HG03457 (cell line): ENCODE measurements at regions not wholly inside any gene's neighbourhood (a gene's known extent, or its start where the extent isn't known, plus 50 kb on each side); places are given as distances from the start of the nearest gene placed in this dataset.

Experiments
- ATAC-seq: cut with Tn5 transposase; IDR thresholded peaks from one replicate; pipeline ENCODE4 v1.9.1; 2021; ENCODE audit warnings: moderate number of reproducible peaks; ENCODE audit not compliant: unreplicated experiment

DNA sequence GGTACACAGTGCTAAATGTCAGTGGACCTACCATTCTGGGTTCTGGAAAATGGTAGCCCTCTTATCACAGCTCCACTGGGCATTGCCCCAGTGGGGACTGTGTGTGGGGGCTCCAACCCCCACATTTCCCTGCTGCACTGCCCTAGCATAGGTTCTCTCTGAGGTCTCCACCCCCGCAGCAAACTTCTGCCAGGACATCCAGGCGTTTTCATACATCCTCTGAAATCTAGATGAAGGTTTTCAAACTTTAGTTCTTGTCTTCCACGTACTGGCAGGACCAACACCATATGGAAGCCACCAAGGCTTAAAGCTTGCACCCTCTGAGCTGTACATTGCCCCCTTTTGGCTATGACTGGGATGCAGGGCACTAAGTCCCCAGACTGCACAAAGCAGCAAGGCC, 788.2 kb upstream of the ALCAM start:
- ATAC-seq, result no peak

DNA sequence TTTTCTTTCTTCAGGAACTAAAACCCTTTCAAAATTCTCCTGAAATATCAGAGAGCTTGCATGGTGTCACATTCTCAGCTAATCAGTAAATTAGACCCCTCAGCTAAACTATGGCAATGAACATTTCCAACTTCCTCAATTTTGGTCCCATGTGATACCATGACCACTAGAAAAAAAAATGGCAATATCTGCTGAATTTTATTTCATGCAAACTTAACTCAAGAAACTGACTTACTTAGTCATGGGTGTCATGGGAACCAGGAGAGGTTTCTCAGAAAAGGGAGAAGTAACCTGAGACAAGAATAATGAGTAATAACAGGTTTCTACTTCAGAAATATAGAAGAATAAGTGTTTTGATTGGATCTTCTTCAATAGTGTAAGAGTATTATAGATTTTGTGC, 784.6 kb upstream of the ALCAM start:
- ATAC-seq, result no peak

DNA sequence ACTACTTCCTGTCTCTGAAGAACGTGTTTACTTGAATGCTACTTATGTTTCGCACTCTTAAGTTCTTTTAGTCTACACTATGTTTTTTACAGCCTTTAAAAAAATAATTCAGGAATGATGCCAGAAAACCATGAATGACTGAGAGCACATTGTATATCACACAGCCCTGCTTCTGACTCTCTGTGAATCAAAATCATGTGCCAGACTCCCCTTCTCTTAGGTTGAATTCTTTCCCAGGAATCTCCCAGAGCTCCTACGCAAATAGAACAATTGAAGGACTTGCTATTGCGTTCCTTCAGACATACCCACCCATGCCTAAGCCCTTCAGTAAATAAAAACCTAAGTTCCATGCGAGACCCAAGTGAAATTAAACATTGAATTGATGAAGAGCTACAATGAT, 782.0 kb upstream of the ALCAM start:
- no peak for ATAC-seq

DNA sequence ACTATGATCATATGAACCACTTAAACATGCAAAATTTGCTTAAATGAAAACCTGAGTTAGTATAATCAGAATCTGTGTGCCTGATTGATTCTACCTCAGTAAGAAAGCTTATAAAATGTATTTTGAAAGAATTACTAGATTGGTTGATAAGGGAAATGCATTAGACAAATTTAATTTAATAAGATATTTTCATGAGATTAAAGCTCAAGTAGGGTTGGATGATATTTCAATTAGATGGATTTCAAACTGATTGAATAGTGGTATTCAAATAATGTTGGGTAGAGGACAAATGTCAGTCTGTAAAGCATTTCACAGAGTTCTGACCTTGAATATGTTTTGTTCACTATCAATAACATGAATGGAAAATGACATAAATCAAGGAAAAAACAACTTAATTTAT, 780.4 kb upstream of the ALCAM start:
- no peak for ATAC-seq

DNA sequence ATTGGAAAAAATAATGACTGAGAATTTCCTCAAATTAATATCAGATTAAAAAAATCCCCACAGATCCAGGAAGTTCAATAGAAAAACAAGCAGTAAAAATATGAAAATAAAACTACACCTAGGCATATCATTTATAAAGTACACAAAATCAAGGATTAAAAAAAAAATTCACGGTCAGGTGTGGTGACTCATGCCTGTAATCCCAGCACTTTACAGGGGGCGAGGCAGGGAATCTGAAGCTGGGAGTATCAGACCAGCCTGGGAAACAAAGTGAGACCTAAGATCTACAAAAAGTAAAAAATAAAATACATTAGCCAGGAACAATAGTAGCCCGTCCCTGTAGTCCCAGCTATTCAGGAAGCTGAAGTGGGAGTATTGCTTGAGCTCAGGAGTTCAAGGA, 778.3 kb upstream of the ALCAM start:
- no peak for ATAC-seq

DNA sequence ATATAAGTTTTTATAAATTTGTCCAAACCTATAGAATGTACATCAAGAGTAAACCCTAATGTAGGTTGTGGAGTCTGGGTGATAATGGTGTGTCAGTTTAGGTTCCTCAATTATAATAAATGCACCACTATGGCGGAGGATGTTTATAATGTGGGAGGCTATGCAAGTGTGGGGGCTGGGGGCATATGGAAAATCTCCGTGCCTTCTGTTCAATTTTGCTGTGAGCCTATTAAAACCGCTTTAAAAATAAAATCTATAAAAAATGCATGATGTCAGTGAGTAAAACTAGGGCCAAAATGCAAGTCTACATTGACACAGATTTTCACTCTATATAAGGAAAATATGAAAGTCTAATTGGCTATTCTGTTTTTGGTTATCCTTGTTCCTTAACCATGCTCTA, 774.9 kb upstream of the ALCAM start:
- no peak for ATAC-seq

DNA sequence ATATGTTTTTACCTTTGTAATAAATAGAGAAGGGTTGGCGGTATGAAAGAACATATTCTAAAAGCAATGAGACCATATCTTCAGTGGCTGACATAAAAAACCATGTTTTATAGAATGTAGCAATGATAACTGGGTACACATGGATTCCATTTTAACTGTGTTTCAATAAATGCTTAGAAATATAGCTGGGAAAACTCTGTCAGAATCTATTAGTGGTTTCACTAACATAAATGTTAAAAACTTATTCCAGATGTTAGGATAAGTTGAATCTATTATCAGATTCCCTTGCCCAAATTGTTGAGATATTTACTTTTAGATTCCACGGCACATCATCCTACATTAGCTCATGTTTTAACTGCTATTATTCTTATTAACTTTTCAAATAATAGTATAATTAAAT, 772.2 kb upstream of the ALCAM start:
- no peak for ATAC-seq

DNA sequence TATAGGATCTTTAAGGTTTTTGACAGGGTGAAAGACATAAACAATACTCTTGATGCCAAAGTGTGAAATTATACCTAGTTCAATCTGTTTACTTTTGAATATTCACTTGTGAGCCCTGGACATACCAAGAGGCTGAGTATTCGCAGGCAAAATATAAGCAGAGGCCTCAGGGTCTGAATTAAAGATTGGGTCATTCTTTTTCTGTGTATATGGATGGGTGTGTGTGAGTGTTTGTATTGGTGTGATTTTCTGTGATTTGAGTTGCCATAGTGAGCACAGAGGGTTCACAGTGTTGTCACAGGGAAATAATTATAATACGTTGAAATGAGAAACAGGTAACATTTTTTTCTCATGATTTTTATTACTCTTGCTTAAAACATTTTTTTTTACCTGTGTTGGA, 770.7 kb upstream of the ALCAM start:
- no peak for ATAC-seq

DNA sequence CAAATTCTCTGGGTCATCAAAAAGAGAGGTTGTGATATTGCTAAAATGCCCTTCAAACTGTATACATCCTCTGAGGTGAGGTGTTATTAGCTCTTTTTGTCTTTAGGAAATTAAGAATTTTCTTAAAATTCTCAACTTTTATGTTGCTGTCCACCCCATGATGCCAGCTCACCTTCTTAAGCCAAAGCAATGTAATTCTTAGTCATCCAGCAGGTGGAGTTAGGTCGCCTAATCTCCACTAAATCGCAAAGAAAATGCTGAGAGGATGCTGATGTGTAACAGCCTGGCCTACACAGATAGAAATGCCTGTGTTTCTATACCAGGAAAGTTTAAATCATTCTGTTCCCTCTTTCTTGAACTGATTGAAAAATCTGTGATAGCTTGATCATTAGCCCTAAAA, 770.2 kb upstream of the ALCAM start:
- no peak for ATAC-seq

DNA sequence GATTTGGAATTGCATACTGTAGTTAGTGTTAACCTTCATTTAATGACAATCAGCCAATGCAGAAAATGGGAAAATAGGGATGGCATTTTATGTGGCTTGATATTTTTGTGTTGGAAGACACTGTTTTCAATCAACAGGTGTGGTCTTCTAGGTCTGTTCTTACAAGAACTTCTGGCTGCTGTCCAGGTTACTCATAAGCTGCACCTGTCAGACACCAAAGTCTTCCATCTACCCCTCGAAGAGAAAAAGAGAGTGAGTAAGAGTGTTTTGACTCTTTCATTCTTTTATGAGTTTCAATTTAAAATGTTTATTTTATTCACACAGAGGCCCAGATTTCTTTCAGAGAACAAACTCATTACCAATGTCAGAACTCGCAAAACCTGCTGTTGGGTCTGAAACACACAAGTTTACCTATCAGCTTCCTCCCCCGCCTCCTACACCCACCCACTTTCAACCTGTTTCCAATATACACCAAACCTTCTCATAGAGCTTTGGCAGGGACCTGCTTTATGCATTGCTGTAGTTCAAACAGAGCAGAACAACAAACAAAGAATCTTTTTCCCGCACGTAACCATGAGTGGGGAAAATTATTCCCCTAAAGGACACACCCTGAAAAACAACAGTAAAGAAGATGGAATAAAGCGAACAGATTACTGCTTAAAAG, 767.7 kb upstream of the ALCAM start:
- no peak for ATAC-seq

DNA sequence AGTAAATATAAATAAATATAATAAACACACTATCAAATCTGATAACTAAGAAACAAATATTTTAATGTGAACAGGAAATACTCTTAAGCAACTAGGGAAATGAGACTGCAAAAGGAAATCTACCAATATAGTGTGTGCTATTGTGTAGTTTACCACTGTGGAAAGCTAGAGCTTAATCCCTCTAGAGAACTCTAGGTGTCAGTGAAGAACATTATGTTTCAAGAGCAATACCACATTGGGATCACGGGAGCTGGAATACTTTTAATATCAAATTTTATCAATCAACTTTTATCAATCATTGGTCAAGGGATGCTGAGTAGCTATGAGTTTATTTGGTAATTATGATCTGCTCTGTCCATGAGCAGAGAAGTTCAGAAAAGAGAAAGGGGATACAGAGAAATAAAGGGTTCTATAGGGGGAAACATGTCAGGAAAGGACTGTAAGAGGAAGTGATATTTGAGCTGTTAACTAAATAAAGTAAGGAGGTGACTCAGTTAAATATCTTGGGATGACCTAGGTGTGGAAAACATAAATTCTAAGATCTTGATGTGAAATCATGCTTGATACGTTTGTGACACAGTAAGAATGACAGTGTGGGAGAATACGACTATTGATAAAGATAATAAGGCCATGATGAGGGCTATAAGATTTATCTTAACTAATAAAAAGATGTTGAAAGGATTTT, 762.2 kb upstream of the ALCAM start:
- no peak for ATAC-seq

DNA sequence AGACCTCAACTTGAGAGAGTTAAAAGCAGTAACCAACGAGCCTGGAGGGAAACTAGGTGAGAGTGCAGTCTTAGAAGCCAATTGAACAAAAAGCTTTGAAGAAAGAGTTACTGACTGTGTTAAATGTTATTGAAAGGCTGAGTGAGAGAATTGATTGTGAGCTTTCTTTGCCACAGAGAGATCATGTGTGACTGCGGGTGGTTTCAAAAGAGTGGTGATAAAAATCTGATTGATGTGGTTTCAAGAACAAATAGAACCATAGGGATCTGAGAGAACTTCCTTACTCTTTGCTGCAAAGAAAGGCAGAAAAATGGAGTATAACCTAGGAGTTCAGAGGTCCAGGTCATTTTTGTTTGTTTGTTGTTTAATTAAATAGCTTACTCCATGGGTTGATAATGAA, 759.9 kb upstream of the ALCAM start:
- no peak for ATAC-seq

DNA sequence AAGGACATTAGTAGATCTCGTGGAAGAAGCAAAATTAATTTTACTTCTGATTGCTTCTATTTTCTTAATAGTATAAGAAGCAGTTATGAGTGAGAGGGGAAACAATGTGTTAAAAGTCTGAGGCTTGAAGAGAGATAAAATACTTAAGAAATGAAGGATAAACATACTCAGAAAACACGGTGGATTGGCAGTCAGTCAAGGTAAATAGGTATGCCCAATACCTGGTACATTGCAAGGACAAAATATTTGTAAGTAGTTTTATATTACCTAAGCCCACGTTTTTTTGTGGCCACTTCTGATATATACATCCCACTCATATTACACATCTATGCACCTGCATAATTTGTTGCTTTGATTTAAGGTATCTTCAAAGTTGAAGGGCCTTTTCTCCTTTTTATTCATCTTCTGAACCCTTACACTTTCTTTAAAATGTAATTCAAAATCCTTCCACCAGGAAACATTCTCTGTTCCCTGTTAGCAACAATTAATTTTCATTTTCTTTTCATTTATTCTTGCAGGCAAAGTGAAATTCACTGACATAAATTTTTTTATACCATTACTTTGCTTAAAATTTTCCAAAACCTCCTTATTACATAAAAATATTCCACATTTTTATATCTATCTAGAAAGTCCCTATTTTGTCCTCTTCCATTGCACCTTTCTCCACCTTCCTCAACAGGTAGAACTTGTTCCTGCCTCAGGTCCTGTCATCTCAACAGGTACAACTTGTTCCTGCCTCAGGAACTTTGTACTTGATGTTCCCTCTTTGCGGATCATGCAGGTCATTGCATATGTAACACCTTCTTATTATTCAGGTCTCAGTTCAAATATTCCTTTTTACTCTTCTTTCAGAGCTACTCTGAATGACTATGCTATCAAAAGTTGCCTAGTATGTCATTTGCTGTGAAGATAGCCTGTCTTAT, 755.7 kb upstream of the ALCAM start:
- no peak for ATAC-seq

DNA sequence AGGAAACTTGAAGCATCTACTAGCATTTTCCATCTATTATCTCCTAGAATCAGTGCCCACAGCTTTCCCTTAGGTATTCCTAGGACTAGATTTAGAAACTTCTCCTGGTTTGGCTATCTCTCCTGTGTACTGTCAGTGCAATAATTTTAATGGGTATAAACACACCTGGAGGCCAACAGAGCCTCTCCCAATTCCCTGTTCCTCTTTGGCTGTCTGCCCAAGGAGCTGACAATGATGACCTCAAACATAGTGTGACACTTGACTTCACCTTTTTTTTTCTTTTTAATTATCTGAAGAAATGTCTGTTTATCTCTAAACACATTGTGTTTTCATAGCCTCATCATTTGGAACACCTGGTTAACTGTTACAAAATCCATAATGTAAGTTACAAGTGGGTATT, 754.5 kb upstream of the ALCAM start:
- no peak for ATAC-seq

DNA sequence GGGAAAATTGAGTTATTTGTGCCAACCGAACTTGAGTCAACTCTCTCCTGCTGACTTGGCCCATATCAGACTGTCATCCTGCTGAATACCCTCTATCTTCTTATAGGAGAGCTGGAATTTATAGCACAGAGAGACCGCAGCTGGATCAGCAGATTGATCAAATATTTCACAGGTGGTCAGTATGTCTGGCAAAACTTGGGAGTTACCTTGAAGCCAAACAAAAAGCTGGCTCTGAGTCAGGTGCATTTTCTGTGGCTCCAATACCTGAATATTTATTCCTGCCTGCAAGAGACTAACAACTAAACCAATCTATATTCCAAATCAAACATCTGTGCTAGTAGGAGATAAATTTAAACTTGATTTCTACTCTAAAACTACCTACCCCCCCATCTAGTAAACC, 752.1 kb upstream of the ALCAM start:
- no peak for ATAC-seq

DNA sequence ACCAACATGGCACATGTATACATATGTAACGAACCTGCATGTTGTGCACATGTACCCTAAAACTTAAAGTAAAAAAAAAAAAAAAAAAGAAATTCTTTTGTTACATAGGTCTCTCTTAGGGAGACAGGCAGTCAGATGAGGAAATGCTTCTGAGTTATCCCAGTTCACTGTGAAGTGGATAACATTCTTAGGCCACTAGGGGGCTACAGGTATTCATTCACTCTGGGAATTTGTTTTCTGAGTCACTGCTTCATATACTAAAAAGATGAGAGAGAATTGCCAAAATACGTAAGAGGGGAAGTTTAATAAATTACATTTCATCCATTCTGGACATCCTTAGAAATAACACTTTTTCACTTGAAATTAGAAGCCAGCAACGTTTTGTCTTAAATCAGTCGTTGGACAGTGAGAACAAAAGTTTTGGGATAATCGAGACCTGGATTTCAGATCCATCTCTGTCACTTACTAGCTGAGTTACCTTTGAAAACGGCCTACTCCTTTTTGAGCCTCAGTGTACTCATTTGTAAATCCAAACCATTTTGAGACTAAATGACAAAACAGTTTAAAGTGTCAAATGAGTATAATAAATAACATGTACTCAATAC, 738.4 kb upstream of the ALCAM start:
- no peak for ATAC-seq

DNA sequence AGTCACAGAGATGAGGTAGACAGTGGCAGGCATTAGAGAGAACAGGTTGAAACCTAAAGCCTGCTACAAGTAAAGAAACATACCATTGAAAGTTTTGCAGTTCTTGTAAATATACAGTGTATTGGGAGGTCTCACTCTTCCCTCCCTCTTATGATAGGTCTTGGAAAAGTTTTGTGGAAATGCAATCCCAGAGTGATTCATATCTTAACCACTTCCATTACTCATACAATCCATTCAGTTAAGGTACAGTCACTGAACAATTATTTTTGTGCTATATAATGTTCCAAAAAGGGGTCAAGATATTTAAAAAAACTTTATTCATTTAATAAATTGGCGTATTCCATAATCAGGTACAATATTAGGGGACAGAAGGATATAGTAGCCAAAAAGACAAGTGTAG, 737.7 kb upstream of the ALCAM start:
- no peak for ATAC-seq

DNA sequence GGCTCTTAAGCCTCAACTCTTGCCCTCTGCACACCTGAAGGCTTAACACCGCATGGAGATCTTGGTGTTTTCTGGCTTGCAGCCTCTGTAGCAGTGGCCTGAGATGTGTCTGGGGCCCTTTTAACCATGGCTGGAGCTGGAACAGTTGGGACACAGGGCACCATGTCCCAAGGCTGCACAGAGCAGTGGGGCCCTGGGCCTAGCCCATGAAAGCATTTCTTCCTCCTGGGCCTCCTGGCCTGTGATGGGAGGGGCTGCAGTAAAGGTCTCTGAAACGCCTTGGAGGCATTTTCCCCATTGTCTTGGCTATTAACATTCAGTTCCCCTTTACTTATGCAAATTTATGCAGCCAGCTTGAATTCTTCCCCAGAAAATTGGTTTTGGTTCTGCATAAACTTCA, 735.5 kb upstream of the ALCAM start:
- ATAC-seq, result no peak

DNA sequence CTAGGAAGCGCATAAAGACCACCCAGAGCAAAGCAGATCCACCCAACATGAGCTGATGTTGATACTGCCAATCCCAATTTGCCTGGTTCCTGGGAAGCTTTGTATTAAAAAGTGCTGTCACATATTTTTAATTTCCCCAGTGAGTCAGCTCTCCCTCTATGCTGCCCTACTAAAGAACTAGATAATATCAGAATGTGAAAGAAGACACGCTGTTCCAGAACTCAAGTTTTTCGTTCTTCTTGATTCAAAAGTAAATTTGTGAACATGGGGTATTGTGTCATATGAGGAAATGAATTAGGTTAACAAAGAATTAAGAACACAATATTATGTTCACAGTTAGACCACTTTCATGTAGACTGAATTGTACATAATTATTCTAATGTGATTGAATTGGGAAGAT, 734.2 kb upstream of the ALCAM start:
- no peak for ATAC-seq

DNA sequence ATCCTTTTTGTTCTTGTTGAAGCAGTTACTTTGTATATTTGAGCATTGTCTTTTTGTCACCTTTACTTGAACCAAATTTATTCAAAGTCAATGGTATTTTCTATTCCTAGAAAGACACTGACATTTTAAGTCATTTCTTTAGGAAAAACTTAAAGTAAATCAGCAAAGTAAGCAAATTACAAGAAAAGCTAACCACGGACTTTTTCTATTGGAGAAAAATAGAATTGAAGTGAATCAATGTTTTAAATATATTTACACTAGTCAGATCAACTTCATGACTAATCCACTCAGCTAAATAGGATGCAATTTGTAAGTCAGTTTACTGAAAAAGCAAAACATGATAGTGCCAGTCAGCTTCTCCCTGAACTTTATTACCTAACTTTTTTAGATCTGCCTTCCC, 733.8 kb upstream of the ALCAM start:
- ATAC-seq, result no peak

DNA sequence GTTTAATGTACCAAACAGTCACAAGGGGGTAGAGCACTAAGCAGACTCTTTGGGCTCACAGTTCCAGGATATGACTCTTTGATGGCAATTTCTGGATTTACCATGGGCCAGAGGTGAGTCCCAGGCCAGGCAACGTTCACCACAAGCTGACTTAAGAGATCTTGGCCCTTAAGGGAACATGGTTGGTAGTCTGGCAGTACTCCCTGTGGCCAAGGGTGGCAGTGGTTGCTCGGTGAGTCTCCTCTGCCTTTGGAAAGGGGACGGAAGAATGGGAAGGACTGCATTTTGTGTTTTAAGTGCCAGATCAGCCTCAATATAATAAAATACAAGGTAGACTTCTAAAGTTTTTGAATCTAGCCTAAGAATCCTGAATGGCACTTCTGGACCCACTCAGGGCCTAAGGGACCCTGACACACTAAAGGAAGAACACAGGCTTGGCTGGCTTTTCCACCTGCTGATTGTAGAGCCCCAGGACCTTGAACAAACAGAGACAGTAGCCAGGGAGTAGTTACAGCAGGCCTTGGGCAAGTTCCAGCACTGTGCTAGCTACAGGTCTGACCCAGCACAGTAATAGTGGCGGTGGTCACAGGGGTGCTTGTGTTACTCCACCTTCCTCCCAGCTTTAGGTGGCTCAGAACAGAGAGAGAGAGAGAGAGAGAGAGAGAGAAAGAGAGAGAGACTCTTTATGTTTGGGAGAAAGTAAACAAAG, 730.7 kb upstream of the ALCAM start:
- ATAC-seq, result no peak
